Neural cell (in vitro differentiated cells): ENCODE measurements at regions not wholly inside any gene's neighbourhood (a gene's known extent, or its start where the extent isn't known, plus 50 kb on each side); places are given as distances from the start of the nearest gene placed in this dataset.

ENCODE experiments used
- H2AFZ ChIP-seq: fragments of 200-600, 300-800 bp; sonication (generic), shearing (Covaris generic); 2 replicates; pipeline ENCODE4 v1.6.0; 2014; ENCODE audit warnings: low read depth, mild to moderate bottlenecking, antibody characterized with exemption, low read length, moderate library complexity
- H3F3A ChIP-seq: fragments of 200-600 bp; shearing (Covaris generic); 2 replicates; pipeline ENCODE4 v1.6.1; 2016; ENCODE audit warnings: mild to moderate bottlenecking, moderate library complexity, mixed read lengths, antibody characterized with exemption, low read length; ENCODE audit not compliant: insufficient read depth, poor library complexity, severe bottlenecking
- H3K27ac ChIP-seq: fragments of 200-600, 300-800 bp; sonication (generic), shearing (Covaris generic); 2 replicates; pipeline ENCODE4 v1.5.1; 2014; ENCODE audit warnings: mild to moderate bottlenecking, low read length, moderate library complexity
- H3K27me3 ChIP-seq: fragments of 300-800, 200-600 bp; sonication (generic), shearing (Covaris generic); 2 replicates; pipeline ENCODE4 v1.6.0; 2014; ENCODE audit warnings: mild to moderate bottlenecking, low read depth, low read length, moderate library complexity; ENCODE audit not compliant: insufficient read depth
- H3K36me3 ChIP-seq: fragments of 300-800, 200-600 bp; sonication (generic), shearing (Covaris generic); 2 replicates; pipeline ENCODE4 v1.5.1; 2014; ENCODE audit warnings: mild to moderate bottlenecking, antibody characterized with exemption, low read length, moderate library complexity; ENCODE audit not compliant: insufficient read depth
- H3K4me2 ChIP-seq: fragments of 300-800, 200-600 bp; sonication (generic), shearing (Covaris generic); 2 replicates; pipeline ENCODE4 v1.6.0; 2014; ENCODE audit warnings: mild to moderate bottlenecking, low read length
- H3K4me3 ChIP-seq: fragments of 300-800, 200-600 bp; sonication (generic), shearing (Covaris generic); 2 replicates; pipeline ENCODE4 v1.5.1; 2014; ENCODE audit warnings: mild to moderate bottlenecking, low read length, moderate library complexity
- H3K79me2 ChIP-seq: fragments of 200-600 bp; shearing (Covaris generic); replicated peaks from 2 replicates; pipeline ENCODE4 v1.6.0; 2014; ENCODE audit warnings: mild to moderate bottlenecking, low read length, moderate library complexity; ENCODE audit not compliant: insufficient read depth
- H3K9ac ChIP-seq: fragments of 300-800, 200-600 bp; sonication (generic), shearing (Covaris generic); 2 replicates; pipeline ENCODE4 v1.6.1; 2016; ENCODE audit warnings: mild to moderate bottlenecking, low read length, mixed read lengths
- H3K9me2 ChIP-seq: fragments of 200-600 bp; shearing (Covaris generic); 2 replicates; pipeline ENCODE4 v1.6.1; 2016; ENCODE audit warnings: mild to moderate bottlenecking, low read length, mixed read lengths; ENCODE audit not compliant: insufficient read depth
- H3K9me3 ChIP-seq: fragments of 200-600, 300-800 bp; sonication (generic), shearing (Covaris generic); 2 replicates; pipeline ENCODE4 v1.6.1; 2016; ENCODE audit warnings: mild to moderate bottlenecking, mixed run types, low read length, moderate library complexity, mixed read lengths
- H4K20me1 ChIP-seq: fragments of 200-600 bp; shearing (Covaris generic); 2 replicates; pipeline ENCODE4 v1.6.1; 2016; ENCODE audit warnings: mild to moderate bottlenecking, mixed run types; ENCODE audit not compliant: insufficient read depth
- EP300 ChIP-seq: fragments of 450-650 bp; conservative IDR thresholded peaks from 2 replicates; pipeline ENCODE4 v1.6.1; 2014; ENCODE audit warnings: antibody characterized with exemption, mild to moderate bottlenecking, moderate library complexity; ENCODE audit not compliant: poor library complexity, severe bottlenecking
- EZH2 ChIP-seq: fragments of 200-600, 300-800 bp; shearing (Covaris generic), sonication (generic); IDR thresholded peaks from 2 replicates; pipeline ENCODE4 v1.6.1; 2014; ENCODE audit warnings: antibody characterized with exemption, low read length, borderline replicate concordance, mild to moderate bottlenecking; ENCODE audit not compliant: insufficient read depth, poor library complexity, severe bottlenecking
- MXI1 ChIP-seq: fragments of 450-650 bp; conservative IDR thresholded peaks from 2 replicates; pipeline ENCODE4 v1.6.1; 2014; ENCODE audit warnings: antibody characterized with exemption, mild to moderate bottlenecking; ENCODE audit not compliant: poor library complexity, severe bottlenecking
- POLR2AphosphoS5 ChIP-seq: IDR thresholded peaks from 2 replicates; pipeline ENCODE4 v1.6.1; 2012
- RAD21 ChIP-seq: fragments of 450-650 bp; conservative IDR thresholded peaks from 2 replicates; pipeline ENCODE4 v1.6.1; 2014; ENCODE audit warnings: antibody characterized with exemption, mild to moderate bottlenecking, moderate library complexity
- SMC3 ChIP-seq: fragments of 450-650 bp; conservative IDR thresholded peaks from 2 replicates; pipeline ENCODE4 v1.6.1; 2014; ENCODE audit warnings: antibody characterized with exemption, mild to moderate bottlenecking, moderate library complexity; ENCODE audit not compliant: poor library complexity
- TAF1 ChIP-seq: IDR thresholded peaks from 2 replicates; pipeline ENCODE4 v1.6.1; 2012; ENCODE audit warnings: low read depth
- TF ChIP-seq, protein P1 (sequence below): fragments of 450-650 bp; IDR thresholded peaks from 2 replicates; pipeline ENCODE4 v1.5.1; 2014; ENCODE audit warnings: antibody characterized with exemption, mild to moderate bottlenecking, moderate library complexity; ENCODE audit not compliant: poor library complexity, severe bottlenecking
- TF ChIP-seq, protein P2 (sequence below): IDR thresholded peaks from 2 replicates; pipeline ENCODE4 v1.6.1; 2012; ENCODE audit warnings: borderline replicate concordance

DNA sequence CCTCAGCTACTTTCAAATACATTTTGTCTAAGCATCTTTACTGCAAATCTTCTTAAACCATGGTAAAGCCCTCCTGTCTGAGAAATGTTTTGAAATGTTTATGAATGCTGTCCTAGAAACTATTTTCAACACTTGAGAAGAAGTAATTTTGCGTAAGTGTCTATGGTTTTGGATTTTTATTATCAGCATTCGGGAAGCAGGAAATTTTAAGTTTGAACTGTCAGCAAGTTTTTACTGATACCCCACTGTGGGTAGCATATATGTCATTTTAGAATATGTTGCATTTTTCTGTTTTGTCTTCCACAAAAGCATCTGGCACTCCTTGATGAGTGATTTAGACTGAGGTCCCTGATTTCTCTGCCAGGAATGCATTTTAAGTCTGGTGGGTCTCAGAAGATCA lies 302.4 kb upstream of the GIMD1 start:
- Histone ChIP-seq H3K4me3 (no peak overlapping the region), H3F3A (no peaks in the 10 kb centered on the region), H3K9me2 (no peaks in the 10 kb centered on the region), H4K20me1 (no peaks in the 10 kb centered on the region), H3K4me2 (no peak overlapping the region), H3K9ac (no peak overlapping the region), H3K79me2 (no peaks in the 10 kb centered on the region), H3K9me3 (no peaks in the 10 kb centered on the region), H2AFZ (no peak overlapping the region), H3K36me3 (no peaks in the 10 kb centered on the region), H3K27me3 (no peaks in the 10 kb centered on the region), H3K27ac (no peak overlapping the region)
- no peak for TF ChIP-seq TAF1
- no peak for TF ChIP-seq EP300
- TF ChIP-seq MXI1 = no peak
- TF ChIP-seq EZH2 = no peak
- TF ChIP-seq, protein P1, sequence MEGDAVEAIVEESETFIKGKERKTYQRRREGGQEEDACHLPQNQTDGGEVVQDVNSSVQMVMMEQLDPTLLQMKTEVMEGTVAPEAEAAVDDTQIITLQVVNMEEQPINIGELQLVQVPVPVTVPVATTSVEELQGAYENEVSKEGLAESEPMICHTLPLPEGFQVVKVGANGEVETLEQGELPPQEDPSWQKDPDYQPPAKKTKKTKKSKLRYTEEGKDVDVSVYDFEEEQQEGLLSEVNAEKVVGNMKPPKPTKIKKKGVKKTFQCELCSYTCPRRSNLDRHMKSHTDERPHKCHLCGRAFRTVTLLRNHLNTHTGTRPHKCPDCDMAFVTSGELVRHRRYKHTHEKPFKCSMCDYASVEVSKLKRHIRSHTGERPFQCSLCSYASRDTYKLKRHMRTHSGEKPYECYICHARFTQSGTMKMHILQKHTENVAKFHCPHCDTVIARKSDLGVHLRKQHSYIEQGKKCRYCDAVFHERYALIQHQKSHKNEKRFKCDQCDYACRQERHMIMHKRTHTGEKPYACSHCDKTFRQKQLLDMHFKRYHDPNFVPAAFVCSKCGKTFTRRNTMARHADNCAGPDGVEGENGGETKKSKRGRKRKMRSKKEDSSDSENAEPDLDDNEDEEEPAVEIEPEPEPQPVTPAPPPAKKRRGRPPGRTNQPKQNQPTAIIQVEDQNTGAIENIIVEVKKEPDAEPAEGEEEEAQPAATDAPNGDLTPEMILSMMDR = no peak
- TF ChIP-seq RAD21 = no peak
- no peak for TF ChIP-seq SMC3
- TF ChIP-seq, protein P2, sequence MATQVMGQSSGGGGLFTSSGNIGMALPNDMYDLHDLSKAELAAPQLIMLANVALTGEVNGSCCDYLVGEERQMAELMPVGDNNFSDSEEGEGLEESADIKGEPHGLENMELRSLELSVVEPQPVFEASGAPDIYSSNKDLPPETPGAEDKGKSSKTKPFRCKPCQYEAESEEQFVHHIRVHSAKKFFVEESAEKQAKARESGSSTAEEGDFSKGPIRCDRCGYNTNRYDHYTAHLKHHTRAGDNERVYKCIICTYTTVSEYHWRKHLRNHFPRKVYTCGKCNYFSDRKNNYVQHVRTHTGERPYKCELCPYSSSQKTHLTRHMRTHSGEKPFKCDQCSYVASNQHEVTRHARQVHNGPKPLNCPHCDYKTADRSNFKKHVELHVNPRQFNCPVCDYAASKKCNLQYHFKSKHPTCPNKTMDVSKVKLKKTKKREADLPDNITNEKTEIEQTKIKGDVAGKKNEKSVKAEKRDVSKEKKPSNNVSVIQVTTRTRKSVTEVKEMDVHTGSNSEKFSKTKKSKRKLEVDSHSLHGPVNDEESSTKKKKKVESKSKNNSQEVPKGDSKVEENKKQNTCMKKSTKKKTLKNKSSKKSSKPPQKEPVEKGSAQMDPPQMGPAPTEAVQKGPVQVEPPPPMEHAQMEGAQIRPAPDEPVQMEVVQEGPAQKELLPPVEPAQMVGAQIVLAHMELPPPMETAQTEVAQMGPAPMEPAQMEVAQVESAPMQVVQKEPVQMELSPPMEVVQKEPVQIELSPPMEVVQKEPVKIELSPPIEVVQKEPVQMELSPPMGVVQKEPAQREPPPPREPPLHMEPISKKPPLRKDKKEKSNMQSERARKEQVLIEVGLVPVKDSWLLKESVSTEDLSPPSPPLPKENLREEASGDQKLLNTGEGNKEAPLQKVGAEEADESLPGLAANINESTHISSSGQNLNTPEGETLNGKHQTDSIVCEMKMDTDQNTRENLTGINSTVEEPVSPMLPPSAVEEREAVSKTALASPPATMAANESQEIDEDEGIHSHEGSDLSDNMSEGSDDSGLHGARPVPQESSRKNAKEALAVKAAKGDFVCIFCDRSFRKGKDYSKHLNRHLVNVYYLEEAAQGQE = no peak

DNA sequence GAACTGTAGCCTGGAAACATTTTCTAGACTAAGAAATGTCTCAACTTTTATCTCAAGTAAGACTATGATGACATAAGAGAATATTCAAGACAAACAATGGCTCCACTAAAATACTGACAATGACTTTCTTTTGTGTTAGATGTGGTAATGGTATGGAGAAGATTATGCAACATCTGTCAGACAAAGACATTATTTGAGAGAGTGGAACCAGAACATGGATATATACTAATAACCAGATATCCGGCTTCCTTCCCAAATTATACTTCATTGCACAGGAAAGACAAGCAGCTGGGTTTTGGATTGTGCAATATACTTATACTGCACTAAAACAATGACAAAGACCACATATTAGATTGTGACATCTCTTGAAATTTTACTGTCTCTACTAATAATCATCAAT lies 290.8 kb upstream of the GIMD1 start:
- Histone ChIP-seq H3K36me3 (no peaks in the 10 kb centered on the region), H4K20me1 (no peaks in the 10 kb centered on the region), H3K27ac (no peak overlapping the region), H3K9me3 (no peaks in the 10 kb centered on the region), H3K27me3 (no peaks in the 10 kb centered on the region), H2AFZ (no peak overlapping the region), H3K9ac (no peak overlapping the region), H3K79me2 (no peaks in the 10 kb centered on the region), H3K9me2 (no peaks in the 10 kb centered on the region), H3F3A (no peaks in the 10 kb centered on the region), H3K4me2 (no peak overlapping the region), H3K4me3 (no peak overlapping the region)
- TF ChIP-seq, protein P2 = no peak
- TF ChIP-seq, protein P1 = no peak
- TF ChIP-seq EZH2 (no peak), MXI1 (no peak), TAF1 (no peak), EP300 (no peak), POLR2AphosphoS5 (no peak), SMC3 (no peak), RAD21 (no peak)
